ENCODE measurements at regions not wholly inside any gene's neighbourhood (a gene's known extent, or its start where the extent isn't known, plus 50 kb on each side); places are given as distances from the start of the nearest gene placed in this dataset.

- no peak for DNase-seq
Measured at GRCh38 chr4:115396034-115396433, 282.6 kb upstream of the NDST4 start.

- DNase-seq = no peak
Measured at GRCh38 chr4:115376866-115377265, 263.4 kb upstream of the NDST4 start.

GRCh38 chr4:115374621-115375020 is 261.2 kb upstream of the NDST4 start:
- DNase-seq = no peak

GRCh38 chr4:115370490-115370889 is 257.1 kb upstream of the NDST4 start:
- no peak for DNase-seq

GRCh38 chr4:115370012-115370411 is 256.6 kb upstream of the NDST4 start:
- DNase-seq = no peak

- no peak for DNase-seq
Measured at GRCh38 chr4:115366390-115366789, 253.0 kb upstream of the NDST4 start.

- DNase-seq = no peak
Measured at GRCh38 chr4:115365185-115365584, 251.8 kb upstream of the NDST4 start.

GRCh38 chr4:115361781-115362180 is 248.4 kb upstream of the NDST4 start:
- no peak for DNase-seq

GRCh38 chr4:115360431-115360830 is 247.0 kb upstream of the NDST4 start:
- DNase-seq = no peak

GRCh38 chr4:115357776-115358175 is 244.4 kb upstream of the NDST4 start:
- DNase-seq = no peak

GRCh38 chr4:115356176-115356575 is 242.8 kb upstream of the NDST4 start:
- no peak for DNase-seq

GRCh38 chr4:115355329-115355728 is 241.9 kb upstream of the NDST4 start:
- DNase-seq = no peak

GRCh38 chr4:115353370-115353769 is 239.9 kb upstream of the NDST4 start:
- DNase-seq = no peak

GRCh38 chr4:115343171-115343570 is 229.8 kb upstream of the NDST4 start:
- no peak for DNase-seq

- DNase-seq = no peak
Measured at GRCh38 chr4:115334736-115335411, 221.5 kb upstream of the NDST4 start.

GRCh38 chr4:115332078-115332477 is 218.7 kb upstream of the NDST4 start:
- DNase-seq = no peak

GRCh38 chr4:115331241-115331640 is 217.8 kb upstream of the NDST4 start:
- DNase-seq = no peak

GRCh38 chr4:115325836-115326235 is 212.4 kb upstream of the NDST4 start:
- DNase-seq = no peak

- DNase-seq = no peak
Measured at GRCh38 chr4:115323106-115323707, 209.8 kb upstream of the NDST4 start.

GRCh38 chr4:115315182-115315581 is 201.8 kb upstream of the NDST4 start:
- DNase-seq = no peak

- no peak for DNase-seq
Measured at GRCh38 chr4:115310641-115311040, 197.2 kb upstream of the NDST4 start.

- no peak for DNase-seq
Measured at GRCh38 chr4:115294717-115295116, 181.3 kb upstream of the NDST4 start.

GRCh38 chr4:115293093-115293462 is 179.7 kb upstream of the NDST4 start:
- DNase-seq = no peak

- no peak for DNase-seq
Measured at GRCh38 chr4:115292320-115293092, 179.1 kb upstream of the NDST4 start.
